HepG2 (cell line): ENCODE measurements at regions not wholly inside any gene's neighbourhood (a gene's known extent, or its start where the extent isn't known, plus 50 kb on each side); places are given as distances from the start of the nearest gene placed in this dataset.

Source experiments
- EED ChIP-seq: sonication (generic); formaldehyde crosslinking; IDR thresholded peaks from 2 replicates; pipeline ENCODE4 v1.5.0; 2020; ENCODE audit warnings: mild to moderate bottlenecking, missing genetic modification reagents
- NCOA1 ChIP-seq: sonication (generic); formaldehyde crosslinking; IDR thresholded peaks from 2 replicates; pipeline ENCODE4 v1.9.0; 2021; ENCODE audit warnings: missing genetic modification reagents
- SCMH1 ChIP-seq: sonication (generic); formaldehyde crosslinking; IDR thresholded peaks from 2 replicates; pipeline ENCODE4 v1.9.0; 2021; ENCODE audit warnings: missing genetic modification reagents, mild to moderate bottlenecking, borderline replicate concordance
- ZNF460 ChIP-seq: sonication (generic); formaldehyde crosslinking; IDR thresholded peaks from 2 replicates; pipeline ENCODE4 v1.5.1; 2020; ENCODE audit warnings: missing genetic modification reagents, mild to moderate bottlenecking, borderline replicate concordance
- ZNF672 ChIP-seq: sonication (generic); formaldehyde crosslinking; IDR thresholded peaks from 2 replicates; pipeline ENCODE4 v1.8.1; 2022; ENCODE audit warnings: missing genetic modification reagents
- ZSCAN31 ChIP-seq: sonication (generic); formaldehyde crosslinking; IDR thresholded peaks from 2 replicates; pipeline ENCODE4 v1.5.0; 2020; ENCODE audit warnings: low read depth, mild to moderate bottlenecking, missing genetic modification reagents
- TF ChIP-seq, protein P1 (sequence below): sonication (generic); formaldehyde crosslinking; IDR thresholded peaks from 2 replicates; pipeline ENCODE4 v1.9.0; 2021; ENCODE audit warnings: mild to moderate bottlenecking, missing genetic modification reagents
- TF ChIP-seq, protein P2 (sequence below): sonication (generic); formaldehyde crosslinking; IDR thresholded peaks from 2 replicates; pipeline ENCODE4 v1.8.0; 2022; ENCODE audit warnings: mild to moderate bottlenecking, missing genetic modification reagents, moderate library complexity

DNA sequence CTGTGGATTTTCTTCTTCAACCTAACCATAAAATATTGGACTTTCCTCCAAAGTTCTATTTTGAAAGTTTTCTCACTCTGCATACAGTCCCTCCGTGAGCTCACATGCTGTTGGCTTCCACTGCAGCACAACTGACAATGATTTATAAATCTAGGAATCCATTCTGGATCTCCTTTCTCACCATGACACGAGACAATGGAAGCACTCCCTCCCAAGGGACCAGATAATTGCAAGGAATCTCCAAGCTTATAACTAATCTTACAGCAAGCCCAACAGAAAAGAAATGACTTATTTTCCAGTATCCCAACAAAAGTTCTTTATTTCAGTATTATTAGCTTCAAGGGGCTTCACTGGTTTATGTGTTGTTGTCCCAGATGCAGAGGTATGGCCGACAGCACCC, 729.0 kb downstream of the RFPL4B start (continued):
- TF ChIP-seq SCMH1 (CRISPR knock-in tag) (no peak), ZSCAN31 (no peak), ZNF672 (CRISPR knock-in tag) (no peak), NCOA1 (CRISPR knock-in tag) (no peak), ZNF460 (CRISPR knock-in tag) (no peak), EED (CRISPR knock-in tag) (no peak)
- TF ChIP-seq, protein P1, sequence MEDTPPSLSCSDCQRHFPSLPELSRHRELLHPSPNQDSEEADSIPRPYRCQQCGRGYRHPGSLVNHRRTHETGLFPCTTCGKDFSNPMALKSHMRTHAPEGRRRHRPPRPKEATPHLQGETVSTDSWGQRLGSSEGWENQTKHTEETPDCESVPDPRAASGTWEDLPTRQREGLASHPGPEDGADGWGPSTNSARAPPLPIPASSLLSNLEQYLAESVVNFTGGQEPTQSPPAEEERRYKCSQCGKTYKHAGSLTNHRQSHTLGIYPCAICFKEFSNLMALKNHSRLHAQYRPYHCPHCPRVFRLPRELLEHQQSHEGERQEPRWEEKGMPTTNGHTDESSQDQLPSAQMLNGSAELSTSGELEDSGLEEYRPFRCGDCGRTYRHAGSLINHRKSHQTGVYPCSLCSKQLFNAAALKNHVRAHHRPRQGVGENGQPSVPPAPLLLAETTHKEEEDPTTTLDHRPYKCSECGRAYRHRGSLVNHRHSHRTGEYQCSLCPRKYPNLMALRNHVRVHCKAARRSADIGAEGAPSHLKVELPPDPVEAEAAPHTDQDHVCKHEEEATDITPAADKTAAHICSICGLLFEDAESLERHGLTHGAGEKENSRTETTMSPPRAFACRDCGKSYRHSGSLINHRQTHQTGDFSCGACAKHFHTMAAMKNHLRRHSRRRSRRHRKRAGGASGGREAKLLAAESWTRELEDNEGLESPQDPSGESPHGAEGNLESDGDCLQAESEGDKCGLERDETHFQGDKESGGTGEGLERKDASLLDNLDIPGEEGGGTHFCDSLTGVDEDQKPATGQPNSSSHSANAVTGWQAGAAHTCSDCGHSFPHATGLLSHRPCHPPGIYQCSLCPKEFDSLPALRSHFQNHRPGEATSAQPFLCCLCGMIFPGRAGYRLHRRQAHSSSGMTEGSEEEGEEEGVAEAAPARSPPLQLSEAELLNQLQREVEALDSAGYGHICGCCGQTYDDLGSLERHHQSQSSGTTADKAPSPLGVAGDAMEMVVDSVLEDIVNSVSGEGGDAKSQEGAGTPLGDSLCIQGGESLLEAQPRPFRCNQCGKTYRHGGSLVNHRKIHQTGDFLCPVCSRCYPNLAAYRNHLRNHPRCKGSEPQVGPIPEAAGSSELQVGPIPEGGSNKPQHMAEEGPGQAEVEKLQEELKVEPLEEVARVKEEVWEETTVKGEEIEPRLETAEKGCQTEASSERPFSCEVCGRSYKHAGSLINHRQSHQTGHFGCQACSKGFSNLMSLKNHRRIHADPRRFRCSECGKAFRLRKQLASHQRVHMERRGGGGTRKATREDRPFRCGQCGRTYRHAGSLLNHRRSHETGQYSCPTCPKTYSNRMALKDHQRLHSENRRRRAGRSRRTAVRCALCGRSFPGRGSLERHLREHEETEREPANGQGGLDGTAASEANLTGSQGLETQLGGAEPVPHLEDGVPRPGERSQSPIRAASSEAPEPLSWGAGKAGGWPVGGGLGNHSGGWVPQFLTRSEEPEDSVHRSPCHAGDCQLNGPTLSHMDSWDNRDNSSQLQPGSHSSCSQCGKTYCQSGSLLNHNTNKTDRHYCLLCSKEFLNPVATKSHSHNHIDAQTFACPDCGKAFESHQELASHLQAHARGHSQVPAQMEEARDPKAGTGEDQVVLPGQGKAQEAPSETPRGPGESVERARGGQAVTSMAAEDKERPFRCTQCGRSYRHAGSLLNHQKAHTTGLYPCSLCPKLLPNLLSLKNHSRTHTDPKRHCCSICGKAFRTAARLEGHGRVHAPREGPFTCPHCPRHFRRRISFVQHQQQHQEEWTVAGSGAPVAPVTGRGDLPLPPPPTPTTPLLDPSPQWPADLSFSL: no peak
- TF ChIP-seq, protein P2, sequence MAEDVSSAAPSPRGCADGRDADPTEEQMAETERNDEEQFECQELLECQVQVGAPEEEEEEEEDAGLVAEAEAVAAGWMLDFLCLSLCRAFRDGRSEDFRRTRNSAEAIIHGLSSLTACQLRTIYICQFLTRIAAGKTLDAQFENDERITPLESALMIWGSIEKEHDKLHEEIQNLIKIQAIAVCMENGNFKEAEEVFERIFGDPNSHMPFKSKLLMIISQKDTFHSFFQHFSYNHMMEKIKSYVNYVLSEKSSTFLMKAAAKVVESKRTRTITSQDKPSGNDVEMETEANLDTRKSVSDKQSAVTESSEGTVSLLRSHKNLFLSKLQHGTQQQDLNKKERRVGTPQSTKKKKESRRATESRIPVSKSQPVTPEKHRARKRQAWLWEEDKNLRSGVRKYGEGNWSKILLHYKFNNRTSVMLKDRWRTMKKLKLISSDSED: no peak
